CD4-positive, CD25-positive, alpha-beta regulatory T cell (primary cell): ENCODE measurements at regions not wholly inside any gene's neighbourhood (a gene's known extent, or its start where the extent isn't known, plus 50 kb on each side); places are given as distances from the start of the nearest gene placed in this dataset.
"Not testable (repeated sequence)": the region's sequence is repeated elsewhere in the genome, so short reads cannot be mapped to it uniquely, and the experiment has no call there.

Source experiments
- ATAC-seq, 2 donors: fragments of 150-1000 bp; cut with Tn5 transposase; one replicate each; pipeline ENCODE4 v1.10.0; 2021; ENCODE audit warnings: low read depth in 2 of 2, moderate number of reproducible peaks in 2 of 2, moderate library complexity in 1 of 2
- DNase-seq, 3 donors: peaks; one replicate each; pipeline versions ENCODE4 v3.0.0 to v3.0.0-alpha.2; 2012 to 2022; ENCODE audit warnings: mixed read lengths in 1 of 3
- H3K27ac ChIP-seq: one replicate; pipeline ENCODE4 v1.7.0; 2013; ENCODE audit warnings: mild to moderate bottlenecking, low read length; ENCODE audit not compliant: insufficient read depth, poor library complexity, severe bottlenecking
- H3K27me3 ChIP-seq: one replicate; pipeline ENCODE4 v1.7.0; 2013; ENCODE audit warnings: low read length; ENCODE audit not compliant: control insufficient read depth, insufficient read depth
- H3K36me3 ChIP-seq: one replicate; pipeline ENCODE4 v1.7.0; 2013; ENCODE audit warnings: mild to moderate bottlenecking, low read length, moderate library complexity; ENCODE audit not compliant: control insufficient read depth, insufficient read depth
- H3K4me1 ChIP-seq: 2 replicates; pipeline ENCODE4 v1.7.0; 2013; ENCODE audit warnings: mild to moderate bottlenecking, low read length; ENCODE audit not compliant: insufficient read depth, control insufficient read depth, poor library complexity, severe bottlenecking
- H3K4me3 ChIP-seq: one replicate; pipeline ENCODE4 v1.7.0; 2013; ENCODE audit warnings: low read depth, mild to moderate bottlenecking, low read length, moderate library complexity
- H3K9me3 ChIP-seq, 2 experiments: 1 replicate in 1 of 2; 2 replicates in 1 of 2; pipeline ENCODE4 v1.7.0; 2013; ENCODE audit warnings: low read length in 2 of 2, mild to moderate bottlenecking in 1 of 2, moderate library complexity in 1 of 2; ENCODE audit not compliant: control insufficient read depth in 2 of 2
- H3K27ac Mint-ChIP-seq, 3 donors: one replicate each; pipeline ENCODE4 v1.8.0; 2020 to 2022; ENCODE audit warnings: mild to moderate bottlenecking in 3 of 3, mixed read lengths in 3 of 3, moderate library complexity in 2 of 3
- H3K27me3 Mint-ChIP-seq: one replicate; pipeline ENCODE4 v1.8.0; 2022; ENCODE audit warnings: mild to moderate bottlenecking, mixed read lengths
- H3K36me3 Mint-ChIP-seq: one replicate; pipeline ENCODE4 v1.8.0; 2020; ENCODE audit warnings: mixed read lengths
- H3K4me1 Mint-ChIP-seq, 4 donors: one replicate each; pipeline ENCODE4 v1.8.0; 2020 to 2022; ENCODE audit warnings: mixed read lengths in 4 of 4, mild to moderate bottlenecking in 1 of 4
- H3K4me3 Mint-ChIP-seq, 4 donors: one replicate each; pipeline ENCODE4 v1.8.0; 2020 to 2022; ENCODE audit warnings: mild to moderate bottlenecking in 4 of 4, mixed read lengths in 4 of 4, moderate library complexity in 3 of 4
- H3K9me3 Mint-ChIP-seq, 7 donors: one replicate each; pipeline ENCODE4 v1.8.0; 2020 to 2022; ENCODE audit warnings: mixed read lengths in 7 of 7, mild to moderate bottlenecking in 3 of 7, moderate library complexity in 2 of 7

DNA sequence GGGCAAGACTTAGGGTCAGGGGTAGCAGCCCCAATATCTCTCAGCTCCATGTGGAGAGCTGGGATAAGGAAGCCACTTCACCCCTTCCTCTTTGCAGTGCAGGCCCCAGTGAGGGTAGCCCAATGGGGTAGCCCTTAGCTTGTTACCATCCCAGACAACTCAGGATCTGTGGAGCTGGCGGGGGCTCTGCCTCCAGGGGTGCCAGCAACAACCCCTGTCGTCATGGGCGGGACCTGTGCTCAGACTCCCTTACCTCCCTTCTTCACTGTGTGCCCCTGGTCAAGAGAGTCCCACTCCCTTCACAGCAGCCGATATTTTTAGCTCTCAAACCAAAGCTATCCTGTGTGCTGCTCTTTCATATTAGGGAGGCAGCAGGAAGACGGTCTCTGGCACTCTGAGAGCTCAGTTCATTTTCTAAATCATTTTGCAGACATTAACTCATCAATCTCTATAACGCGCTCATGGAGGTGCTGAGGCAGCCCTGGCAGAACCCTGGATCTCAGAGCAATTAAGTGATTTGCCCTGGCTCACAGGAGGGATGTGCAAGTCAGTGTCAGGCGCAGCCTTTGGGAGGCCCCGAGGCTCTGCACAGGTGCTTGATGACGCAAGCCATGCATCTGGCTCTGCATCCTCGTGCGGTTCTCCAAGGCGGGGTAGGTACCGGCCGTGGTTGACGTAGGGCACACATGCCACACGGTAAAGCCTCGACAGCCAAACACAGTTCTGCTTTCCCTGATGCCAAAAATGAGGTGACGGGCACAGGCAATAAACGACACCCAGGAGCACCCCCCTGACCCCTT lies 357.6 kb downstream of the SHANK2 start:
- H3K36me3 ChIP-seq: no peaks in the 10 kb centered on the region

DNA sequence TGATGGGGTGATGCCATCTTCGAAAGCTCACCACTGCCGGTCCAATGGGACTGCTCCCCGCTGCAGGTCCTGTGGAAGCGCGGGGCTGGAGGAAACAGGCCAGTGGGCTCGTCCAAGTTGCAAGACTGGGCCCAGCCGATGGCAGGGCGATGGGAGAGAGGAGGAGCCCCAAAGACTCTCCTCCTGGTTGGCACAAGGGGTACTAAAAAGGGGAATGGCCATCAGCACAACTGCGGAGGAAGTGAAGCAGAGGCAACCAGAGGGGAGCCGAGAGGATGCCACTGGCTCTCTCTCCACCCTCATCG lies 357.1 kb downstream of the SHANK2 start:
- no peaks in the 10 kb centered on the region for H3K27me3 Mint-ChIP-seq

More for the DNA sequence above, 357.6 kb downstream of the SHANK2 start:
- Mint-ChIP-seq H3K27me3 (no peaks in the 10 kb centered on the region), H3K27ac (no peak overlapping the region), H3K4me1 (no peaks in the 10 kb centered on the region), H3K36me3 (no peaks in the 10 kb centered on the region), H3K9me3 (peaks cover 0 to 11% (median 4%) of the 10 kb centered on the region in 7 donors), H3K4me3 (no peak overlapping the region)
- Histone ChIP-seq H3K4me3 (no peak overlapping the region), H3K27ac (no peak overlapping the region), H3K4me1 (no peaks in the 10 kb centered on the region), H3K9me3 (peaks cover 4 to 14% of the 10 kb centered on the region in 2 experiments), H3K27me3 (no peaks in the 10 kb centered on the region)
- DNase-seq (no peak), ATAC-seq (no peak)

DNA sequence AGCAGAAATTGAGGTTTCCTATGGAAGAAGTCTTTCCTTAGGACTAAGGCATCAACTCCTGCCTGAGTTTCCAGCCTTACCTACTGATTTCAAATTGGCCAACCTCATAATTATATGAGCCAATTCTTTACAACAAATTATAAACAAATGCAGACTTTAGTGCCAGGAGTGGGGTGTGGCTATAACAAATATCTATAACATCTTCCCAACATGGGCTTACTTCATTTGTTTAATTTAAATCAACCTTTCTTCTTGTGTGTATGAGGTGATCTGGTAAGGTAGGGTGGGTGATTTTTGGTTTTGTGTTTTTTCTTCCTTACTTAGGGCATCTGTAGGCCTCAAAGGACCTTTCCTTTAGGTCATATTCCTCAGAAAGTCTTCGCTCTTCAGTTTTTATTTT lies 354.9 kb downstream of the SHANK2 start:
- Histone ChIP-seq H3K27me3 (no peaks in the 10 kb centered on the region), H3K27ac (no peak overlapping the region), H3K4me1 (no peaks in the 10 kb centered on the region), H3K9me3 (peaks cover 4 to 14% of the 10 kb centered on the region in 2 experiments), H3K4me3 (no peak overlapping the region), H3K36me3 (no peaks in the 10 kb centered on the region)
- no peak overlapping the region for H3K27ac Mint-ChIP-seq
- peaks cover 0 to 11% (median 5%) of the 10 kb centered on the region in 7 donors for H3K9me3 Mint-ChIP-seq
- H3K36me3 Mint-ChIP-seq: no peaks in the 10 kb centered on the region
- no peak for ATAC-seq
- H3K4me1 Mint-ChIP-seq: no peaks in the 10 kb centered on the region
- no peak for DNase-seq
- no peak overlapping the region for H3K4me3 Mint-ChIP-seq
- H3K27me3 Mint-ChIP-seq: no peaks in the 10 kb centered on the region

More for the DNA sequence above, 357.1 kb downstream of the SHANK2 start:
- Mint-ChIP-seq H3K4me3 (no peak overlapping the region), H3K4me1 (no peaks in the 10 kb centered on the region), H3K36me3 (no peaks in the 10 kb centered on the region), H3K27ac (no peak overlapping the region), H3K9me3 (peaks cover 0 to 11% (median 4%) of the 10 kb centered on the region in 7 donors)
- Histone ChIP-seq H3K9me3 (peaks cover 4 to 14% of the 10 kb centered on the region in 2 experiments), H3K27ac (no peak overlapping the region), H3K36me3 (no peaks in the 10 kb centered on the region), H3K4me1 (no peaks in the 10 kb centered on the region), H3K4me3 (no peak overlapping the region), H3K27me3 (no peaks in the 10 kb centered on the region)
- DNase-seq (no peak), ATAC-seq (no peak)

DNA sequence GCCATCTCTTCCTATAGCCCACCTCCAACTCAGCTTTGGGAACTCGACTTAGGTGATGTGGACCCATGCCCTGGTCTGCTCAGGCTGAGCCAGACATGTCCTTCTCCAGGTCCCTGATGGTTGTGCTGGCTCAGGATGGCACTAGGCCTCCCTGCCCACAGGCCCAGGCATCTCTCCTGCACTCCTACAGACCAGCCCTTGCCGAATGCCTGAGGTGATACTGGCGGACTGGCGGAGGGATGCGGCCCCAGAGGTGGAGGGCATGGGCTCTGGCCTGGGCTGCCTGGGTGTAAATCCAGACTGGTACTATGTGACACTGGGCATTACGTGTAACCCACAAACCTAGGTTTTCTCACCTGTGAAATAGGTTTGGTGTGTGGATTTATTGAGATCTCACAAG lies 352.8 kb downstream of the SHANK2 start:
- DNase-seq (no peak), ATAC-seq (no peak)
- Histone ChIP-seq H3K9me3 (peaks cover 4 to 14% of the 10 kb centered on the region in 2 experiments), H3K4me1 (no peaks in the 10 kb centered on the region), H3K27ac (no peak overlapping the region), H3K36me3 (no peaks in the 10 kb centered on the region), H3K4me3 (no peak overlapping the region), H3K27me3 (no peaks in the 10 kb centered on the region)
- Mint-ChIP-seq H3K4me3 (no peak overlapping the region), H3K27me3 (no peaks in the 10 kb centered on the region), H3K4me1 (peaks cover 0 to under 1% (median 0%) of the 10 kb centered on the region in 4 donors), H3K27ac (no peak overlapping the region), H3K36me3 (no peaks in the 10 kb centered on the region), H3K9me3 (peaks cover 0 to 12% (median 5%) of the 10 kb centered on the region in 7 donors)

DNA sequence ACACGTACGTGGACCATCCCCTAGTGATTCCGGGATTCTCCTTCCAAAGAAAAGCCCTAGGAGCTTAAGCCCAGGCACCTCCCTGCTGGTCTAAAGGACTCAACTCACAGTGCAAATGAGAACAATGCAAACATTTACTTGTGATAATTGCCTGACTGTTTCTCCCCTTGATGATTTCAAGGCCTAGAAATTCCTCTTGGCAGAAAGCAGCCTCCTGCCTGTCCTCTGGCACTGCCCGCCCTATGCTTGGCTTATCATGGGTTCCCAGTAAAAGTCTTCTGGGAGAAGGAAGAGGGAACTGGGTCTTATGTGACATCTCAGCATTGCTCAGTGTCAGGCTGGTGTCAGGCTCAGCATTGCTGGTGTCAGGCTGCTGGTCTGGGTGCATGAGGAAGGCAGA lies 351.8 kb downstream of the SHANK2 start:
- no peaks in the 10 kb centered on the region for H3K4me1 ChIP-seq
- no peak for ATAC-seq

DNA sequence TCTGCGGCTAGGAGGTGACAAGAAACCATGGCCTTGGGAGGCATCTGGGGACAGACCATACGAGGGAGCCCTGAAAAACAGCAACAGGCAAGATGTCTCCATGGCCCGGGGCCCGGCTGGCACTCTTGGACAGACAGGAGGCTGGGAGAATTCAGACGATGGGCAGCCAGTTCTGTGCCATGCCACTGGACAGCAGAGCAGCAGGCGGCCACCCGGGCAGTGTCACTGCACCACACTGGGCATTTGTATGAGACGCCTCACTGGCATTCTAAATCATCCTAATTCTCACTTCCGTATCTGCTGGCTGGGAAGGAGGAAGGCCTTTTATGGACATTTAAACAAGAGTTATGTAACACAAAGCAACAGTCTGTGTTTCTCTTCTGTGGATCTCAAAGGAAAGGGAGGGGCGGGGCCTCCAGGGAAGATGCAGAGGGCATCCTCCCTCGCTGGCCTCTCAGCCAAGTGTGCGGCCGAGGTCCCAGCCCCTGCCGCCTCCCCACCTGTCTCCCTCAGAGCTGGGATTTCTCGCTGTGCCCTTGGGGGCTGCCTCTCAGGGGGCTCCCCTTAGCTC lies 350.3 kb downstream of the SHANK2 start:
- Mint-ChIP-seq H3K36me3 (no peaks in the 10 kb centered on the region), H3K27ac (no peak overlapping the region), H3K4me3 (no peak overlapping the region), H3K4me1 (peaks cover 0 to 2% (median 0%) of the 10 kb centered on the region in 4 donors), H3K27me3 (no peaks in the 10 kb centered on the region), H3K9me3 (peaks cover 0 to 12% (median 1%) of the 10 kb centered on the region in 7 donors)
- Histone ChIP-seq H3K27ac (no peak overlapping the region), H3K36me3 (no peaks in the 10 kb centered on the region), H3K4me3 (no peak overlapping the region), H3K9me3 (peaks cover 4 to 9% of the 10 kb centered on the region in 2 experiments), H3K4me1 (no peaks in the 10 kb centered on the region), H3K27me3 (no peaks in the 10 kb centered on the region)
- no peak for ATAC-seq
- DNase-seq: no peak

More for the DNA sequence above, 351.8 kb downstream of the SHANK2 start:
- H3K9me3 ChIP-seq: peaks cover 4 to 14% of the 10 kb centered on the region in 2 experiments
- peak overlapping the region in 1 of 3 donors; percentile 14 for H3K27ac Mint-ChIP-seq
- H3K27ac ChIP-seq: no peak overlapping the region
- H3K4me3 Mint-ChIP-seq: no peak overlapping the region
- no peak overlapping the region for H3K4me3 ChIP-seq
- no peak for DNase-seq
- no peaks in the 10 kb centered on the region for H3K36me3 ChIP-seq
- H3K4me1 Mint-ChIP-seq: peaks cover 0 to 2% (median 0%) of the 10 kb centered on the region in 4 donors
- H3K9me3 Mint-ChIP-seq: peaks cover 0 to 14% (median 5%) of the 10 kb centered on the region in 7 donors
- no peaks in the 10 kb centered on the region for H3K27me3 ChIP-seq
- H3K36me3 Mint-ChIP-seq: no peaks in the 10 kb centered on the region
- H3K27me3 Mint-ChIP-seq: no peaks in the 10 kb centered on the region

DNA sequence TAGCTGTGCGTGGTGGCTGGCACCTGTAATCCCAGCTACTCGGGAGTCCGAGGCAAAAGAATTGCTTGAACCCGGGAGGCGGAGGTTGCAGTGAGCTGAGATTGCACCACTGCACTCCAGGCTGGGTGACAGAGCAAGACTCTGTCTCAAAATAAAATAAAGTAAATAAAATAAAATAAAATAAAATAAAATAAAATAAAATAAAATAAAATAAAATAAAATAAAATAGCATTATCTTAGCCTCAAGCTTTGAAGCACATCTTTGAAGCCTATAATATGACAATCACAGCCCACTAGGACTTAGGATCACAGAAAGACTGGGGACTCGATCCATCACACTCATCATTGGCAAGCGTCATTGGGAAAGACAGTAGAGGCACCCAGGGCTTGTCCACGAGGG lies 349.1 kb downstream of the SHANK2 start:
- H3K4me3 ChIP-seq, H3K27me3 Mint-ChIP-seq, H3K27ac Mint-ChIP-seq, H3K4me1 Mint-ChIP-seq, ATAC-seq, H3K36me3 Mint-ChIP-seq, DNase-seq, H3K27ac ChIP-seq, H3K9me3 ChIP-seq, H3K27me3 ChIP-seq, H3K4me1 ChIP-seq, H3K4me3 Mint-ChIP-seq, H3K36me3 ChIP-seq: not testable (repeated sequence)
- H3K9me3 Mint-ChIP-seq: peaks cover 0 to 11% (median 0%) of the 10 kb centered on the region in 7 donors

DNA sequence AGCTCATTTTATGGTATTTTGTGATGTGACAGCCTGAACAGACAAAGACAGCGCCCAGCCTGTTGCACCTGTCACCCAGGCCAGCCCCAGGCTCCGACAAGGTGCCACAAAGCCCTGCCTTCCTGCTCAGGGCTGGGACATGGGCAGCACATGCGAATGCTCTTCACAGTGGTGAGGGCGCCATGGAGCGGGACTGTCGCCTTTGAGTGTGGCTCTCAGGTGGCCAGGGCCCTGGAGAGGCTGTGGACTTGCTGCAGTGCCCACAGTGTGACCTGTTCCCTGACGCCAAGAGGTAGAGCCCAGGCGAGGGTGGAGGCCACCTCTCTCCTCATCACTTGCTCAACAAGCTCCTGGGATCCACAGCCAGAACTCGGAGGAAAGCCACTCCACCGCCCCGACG lies 346.3 kb downstream of the SHANK2 start:
- H3K9me3 ChIP-seq: no peaks in the 10 kb centered on the region
- no peaks in the 10 kb centered on the region for H3K4me1 ChIP-seq
- Mint-ChIP-seq H3K36me3 (no peaks in the 10 kb centered on the region), H3K4me3 (no peak overlapping the region), H3K27ac (peak overlapping the region in 1 of 3 donors; percentile 6), H3K9me3 (peaks cover 0 to 11% (median 0%) of the 10 kb centered on the region in 7 donors), H3K27me3 (no peaks in the 10 kb centered on the region), H3K4me1 (peaks cover 0 to 2% (median 0%) of the 10 kb centered on the region in 4 donors)
- H3K27ac ChIP-seq: no peak overlapping the region
- H3K36me3 ChIP-seq: no peaks in the 10 kb centered on the region
- no peaks in the 10 kb centered on the region for H3K27me3 ChIP-seq
- no peak for DNase-seq
- ATAC-seq: no peak
- no peak overlapping the region for H3K4me3 ChIP-seq
